Cardiac fibroblast (primary cell): ENCODE measurements at regions not wholly inside any gene's neighbourhood (a gene's known extent, or its start where the extent isn't known, plus 50 kb on each side); places are given as distances from the start of the nearest gene placed in this dataset.

Experiments
- DNase-seq, 2 donors: peaks; one replicate each; pipeline versions ENCODE4 v3.0.0 to v3.0.0-alpha.2; 2010; ENCODE audit warnings: low read depth in 2 of 2
- H3K4me3 ChIP-seq, 2 donors: replicated peaks in 1 of 2; 1 replicate in 1 of 2; 2 replicates in 1 of 2; pipeline ENCODE4 v1.5.1; 2011; ENCODE audit warnings: low read depth in 2 of 2, low read length in 2 of 2, mild to moderate bottlenecking in 2 of 2, moderate library complexity in 1 of 2
- TF ChIP-seq, protein P1 (sequence below): IDR thresholded peaks from one replicate; pipeline ENCODE4 v1.5.1; 2011; ENCODE audit warnings: low read depth, mild to moderate bottlenecking, low read length, inconsistent platforms

GRCh38 chr6:167710363-167710920 lies 116.3 kb upstream of the AFDN start:
- no peak overlapping the region for H3K4me3 ChIP-seq
- TF ChIP-seq, protein P1, sequence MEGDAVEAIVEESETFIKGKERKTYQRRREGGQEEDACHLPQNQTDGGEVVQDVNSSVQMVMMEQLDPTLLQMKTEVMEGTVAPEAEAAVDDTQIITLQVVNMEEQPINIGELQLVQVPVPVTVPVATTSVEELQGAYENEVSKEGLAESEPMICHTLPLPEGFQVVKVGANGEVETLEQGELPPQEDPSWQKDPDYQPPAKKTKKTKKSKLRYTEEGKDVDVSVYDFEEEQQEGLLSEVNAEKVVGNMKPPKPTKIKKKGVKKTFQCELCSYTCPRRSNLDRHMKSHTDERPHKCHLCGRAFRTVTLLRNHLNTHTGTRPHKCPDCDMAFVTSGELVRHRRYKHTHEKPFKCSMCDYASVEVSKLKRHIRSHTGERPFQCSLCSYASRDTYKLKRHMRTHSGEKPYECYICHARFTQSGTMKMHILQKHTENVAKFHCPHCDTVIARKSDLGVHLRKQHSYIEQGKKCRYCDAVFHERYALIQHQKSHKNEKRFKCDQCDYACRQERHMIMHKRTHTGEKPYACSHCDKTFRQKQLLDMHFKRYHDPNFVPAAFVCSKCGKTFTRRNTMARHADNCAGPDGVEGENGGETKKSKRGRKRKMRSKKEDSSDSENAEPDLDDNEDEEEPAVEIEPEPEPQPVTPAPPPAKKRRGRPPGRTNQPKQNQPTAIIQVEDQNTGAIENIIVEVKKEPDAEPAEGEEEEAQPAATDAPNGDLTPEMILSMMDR = no peak
- no peak for DNase-seq

- DNase-seq = no peak
Observed at GRCh38 chr6:167711211-167711610, 115.5 kb upstream of the AFDN start.

DNA sequence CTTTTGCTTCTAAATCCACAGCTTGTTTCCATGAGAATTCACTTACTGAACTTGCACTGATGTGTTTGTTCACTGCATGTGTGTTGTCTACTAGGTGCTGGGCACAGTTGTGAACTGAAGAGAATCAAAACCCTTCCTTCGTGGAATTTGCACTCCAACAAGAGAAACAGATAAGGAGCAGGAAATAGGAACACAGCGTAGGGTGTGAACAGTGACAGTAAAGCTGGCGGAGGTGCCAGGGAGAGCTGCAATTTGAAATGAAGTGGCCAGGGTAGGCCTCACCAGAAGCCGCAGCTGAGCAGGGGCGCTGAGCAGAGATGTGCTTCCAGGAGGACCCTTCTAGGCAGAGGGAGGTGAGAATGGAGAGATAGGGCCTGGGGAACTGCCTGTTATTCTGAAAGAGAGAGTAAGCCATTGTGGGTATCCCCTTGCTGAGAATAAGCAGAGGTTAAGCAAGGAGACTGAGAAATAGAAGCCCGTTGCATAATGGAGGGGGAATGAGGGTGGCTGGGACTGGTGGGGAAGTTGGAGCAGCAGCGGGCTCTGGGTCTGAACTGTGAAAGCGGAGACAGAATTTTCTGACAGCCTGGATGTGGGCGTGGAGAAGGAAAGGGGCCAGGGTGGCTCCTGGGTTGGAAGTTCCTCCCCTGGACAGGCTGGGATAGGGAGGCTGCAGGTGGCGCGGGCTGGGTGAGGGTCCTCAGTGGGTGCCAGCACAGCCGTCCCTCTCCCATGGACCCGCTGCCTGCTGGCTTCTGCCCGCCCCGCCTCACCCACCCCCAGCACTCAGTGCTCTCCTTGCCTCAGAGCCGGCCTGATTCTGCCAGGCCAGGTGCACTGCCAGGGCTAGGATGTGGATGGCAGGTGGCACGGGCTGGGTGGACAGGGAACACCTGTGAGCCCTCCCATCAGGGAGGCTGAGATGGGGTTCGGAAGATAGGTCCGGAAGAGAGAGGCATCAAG lies 114.7 kb upstream of the AFDN start:
- no peak overlapping the region for H3K4me3 ChIP-seq
- no peak for DNase-seq
- TF ChIP-seq, protein P1 = no peak

More at GRCh38 chr6:167711211-167711610, 115.5 kb upstream of the AFDN start:
- H3K4me3 ChIP-seq = no peak overlapping the region
- TF ChIP-seq, protein P1 = no peak

- H3K4me3 ChIP-seq = no peak overlapping the region
- no peak for DNase-seq
- TF ChIP-seq, protein P1 = no peak
Observed at GRCh38 chr6:167712731-167713475, 113.8 kb upstream of the AFDN start.

DNA sequence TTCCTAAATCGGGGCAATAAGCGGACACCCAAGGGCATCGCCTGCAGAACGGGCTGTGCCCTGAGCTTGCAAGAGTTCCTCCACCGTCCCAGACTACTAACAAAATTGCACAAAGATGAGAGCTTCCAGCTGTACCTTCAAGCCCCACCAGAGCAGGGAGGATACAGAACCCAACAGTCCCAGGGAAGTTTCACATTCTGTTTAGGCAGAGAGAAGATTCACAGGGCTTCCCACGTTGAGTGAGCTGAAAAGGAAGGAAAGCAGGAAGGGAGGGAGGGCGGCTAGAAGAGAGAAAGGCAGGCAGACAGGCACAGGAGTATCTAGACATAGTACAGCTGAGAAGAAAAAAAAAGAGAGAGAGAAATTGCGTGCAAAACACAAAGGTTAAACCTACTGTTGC lies 112.6 kb upstream of the AFDN start:
- TF ChIP-seq, protein P1 = no peak
- DNase-seq = no peak
- H3K4me3 ChIP-seq = no peak overlapping the region

DNA sequence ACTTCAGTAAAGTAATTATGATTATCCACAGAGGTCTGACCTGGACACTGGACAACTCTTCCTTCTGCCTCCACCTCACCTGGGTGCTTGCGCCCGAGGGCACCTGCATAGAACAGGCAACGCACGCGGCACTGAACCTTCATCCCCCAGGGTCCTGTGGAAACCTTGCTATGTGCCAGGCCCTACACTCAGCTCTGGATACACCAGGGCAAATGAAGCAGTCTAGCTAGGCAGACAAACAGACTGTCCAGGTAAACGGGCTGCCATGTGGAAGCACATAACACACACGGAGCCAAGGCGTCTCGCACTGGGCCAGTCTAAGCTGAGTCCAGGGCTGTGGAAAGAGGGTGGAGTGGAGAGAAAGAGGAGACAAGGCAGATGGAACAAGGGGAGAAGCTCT lies 109.3 kb upstream of the AFDN start:
- no peak for DNase-seq
- H3K4me3 ChIP-seq = no peak overlapping the region
- TF ChIP-seq, protein P1 = no peak
